HAP-1 (cell line): ENCODE measurements at regions not wholly inside any gene's neighbourhood (a gene's known extent, or its start where the extent isn't known, plus 50 kb on each side); places are given as distances from the start of the nearest gene placed in this dataset.
A peak's percentile ranks its signal among the peaks of the same experiment; 100 is the strongest.

ENCODE experiments used
- DNase-seq, 2 experiments: peaks; one replicate each; pipeline ENCODE4 v3.0.0-alpha.2; 2016 to 2020; ENCODE audit warnings: low spot score in 2 of 2
- H3K27me3 ChIP-seq: fragments of 250-450 bp; sonication (Bioruptor Pico); 2 replicates; pipeline ENCODE4 v1.5.1; 2020; ENCODE audit warnings: low read depth, mild to moderate bottlenecking, moderate library complexity
- H3K36me3 ChIP-seq: fragments of 250-450 bp; sonication (Bioruptor Pico); replicated peaks from 2 replicates; pipeline ENCODE4 v1.5.1; 2020; ENCODE audit warnings: mild to moderate bottlenecking
- H3K4me1 ChIP-seq: fragments of 250-450 bp; sonication (Bioruptor Pico); 2 replicates; pipeline ENCODE4 v1.5.1; 2020; ENCODE audit warnings: mild to moderate bottlenecking
- H3K4me3 ChIP-seq: fragments of 250-450 bp; sonication (Bioruptor Pico); 2 replicates; pipeline ENCODE4 v1.5.1; 2020; ENCODE audit warnings: mild to moderate bottlenecking, moderate library complexity
- H3K9me3 ChIP-seq: fragments of 250-450 bp; sonication (Bioruptor Pico); 2 replicates; pipeline ENCODE4 v1.5.1; 2020; ENCODE audit warnings: mild to moderate bottlenecking, moderate library complexity
- in situ Hi-C: fragments of 300-500 bp; cut with MboI; formaldehyde crosslinking; loops from 3 replicates; pipeline ENCODE4 v1.14.3; 2020; ENCODE audit warnings: low sequenced_read_pairs, inconsistent platforms, mixed read lengths

DNA sequence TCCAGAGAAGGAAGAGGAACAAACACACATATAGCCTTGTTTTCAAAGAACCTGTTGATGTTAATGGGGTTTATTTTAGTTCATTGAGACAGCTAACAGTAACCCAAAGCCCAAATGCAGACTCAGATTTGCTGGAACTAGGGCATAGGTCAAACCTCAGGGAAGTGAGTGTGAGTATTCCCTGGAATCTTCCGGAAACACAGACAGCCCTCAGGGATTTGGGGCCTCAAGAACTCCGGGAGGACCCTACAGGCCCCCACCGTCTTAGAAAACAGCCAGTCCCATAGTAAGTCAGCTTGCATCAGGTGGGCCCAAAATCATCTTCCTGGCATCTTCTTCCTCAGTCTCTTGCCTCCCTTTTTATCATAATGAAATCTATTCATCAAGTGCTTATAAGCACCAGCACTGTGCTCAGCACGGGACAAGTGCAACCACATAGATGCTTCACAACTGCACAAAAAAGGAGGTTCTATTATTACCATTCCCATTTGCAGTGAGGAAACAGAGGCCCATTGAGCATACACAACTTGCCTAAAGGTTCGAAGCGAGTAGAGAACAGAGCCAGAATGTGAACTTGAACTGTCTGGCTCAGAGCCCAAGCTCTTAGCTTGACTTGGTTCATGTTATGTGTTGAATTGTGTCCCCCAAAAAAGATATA is 50.2 kb upstream of the BCL11A start:
- no peak overlapping the region for H3K4me3 ChIP-seq
- H3K9me3 ChIP-seq: no peaks in the 10 kb centered on the region
- no peak for DNase-seq
- H3K36me3 ChIP-seq: no peaks in the 10 kb centered on the region
- H3K4me1 ChIP-seq: no peaks in the 10 kb centered on the region
- H3K27me3 ChIP-seq: no peaks in the 10 kb centered on the region
- in situ Hi-C loops: no loop called here

DNA sequence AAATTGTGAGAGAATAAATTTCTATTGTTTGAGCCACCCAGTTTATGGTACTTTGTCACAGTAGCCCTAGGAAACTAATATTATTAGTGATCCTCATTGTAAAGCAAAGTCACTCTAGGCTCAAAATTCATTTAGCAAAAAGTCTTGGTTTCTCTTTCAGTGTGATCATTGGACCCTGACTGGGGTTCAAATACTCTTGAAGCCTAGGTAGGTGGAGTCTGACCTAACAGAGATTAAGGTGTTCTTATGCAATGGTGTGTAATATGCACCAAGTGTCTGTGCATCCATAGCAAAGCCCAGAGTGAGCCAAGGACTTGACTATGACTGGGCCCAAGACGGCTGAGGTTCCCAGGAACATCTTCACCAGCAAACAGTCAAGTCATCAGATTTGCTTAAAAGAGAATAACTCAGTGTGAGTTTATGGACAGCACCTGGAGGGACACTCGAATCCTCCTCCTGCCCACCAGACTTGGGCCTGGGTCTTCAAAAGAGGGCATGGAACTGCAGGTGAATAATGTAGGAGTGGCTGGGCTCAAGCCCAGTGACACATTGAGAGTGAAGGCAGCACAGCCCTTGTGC is 51.1 kb upstream of the BCL11A start:
- Histone ChIP-seq H3K9me3 (no peaks in the 10 kb centered on the region), H3K36me3 (no peaks in the 10 kb centered on the region), H3K4me1 (peaks cover 5% of the 10 kb centered on the region; the same call in 1 of the 2 replicates), H3K4me3 (no peak overlapping the region), H3K27me3 (no peaks in the 10 kb centered on the region)
- in situ Hi-C loops: no loop called here
- no peak for DNase-seq

DNA sequence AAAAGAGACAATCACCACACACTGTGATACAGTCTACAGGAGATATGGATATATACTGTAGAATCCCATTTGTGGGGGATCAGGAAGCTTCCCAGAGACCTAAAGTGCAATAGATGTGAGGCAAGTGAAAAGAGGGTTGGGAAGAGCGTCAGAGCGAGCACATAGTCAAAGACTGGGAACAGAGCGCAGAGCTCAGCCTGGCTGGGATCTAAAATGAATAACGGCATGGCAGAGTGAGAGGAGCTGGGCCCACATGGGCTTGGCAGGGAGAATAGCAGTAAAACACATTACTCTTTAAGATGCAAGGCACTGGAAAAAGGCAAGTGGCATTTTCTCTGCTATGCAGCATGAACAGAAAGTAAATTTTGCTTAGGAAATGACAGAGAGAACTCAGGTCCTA is 52.4 kb upstream of the BCL11A start:
- H3K9me3 ChIP-seq: no peaks in the 10 kb centered on the region
- no peak overlapping the region for H3K4me3 ChIP-seq
- in situ Hi-C loops: no loop called here
- DNase-seq: no peak
- H3K36me3 ChIP-seq: no peaks in the 10 kb centered on the region
- peaks cover 5% of the 10 kb centered on the region; the same call in 1 of the 2 replicates for H3K4me1 ChIP-seq
- H3K27me3 ChIP-seq: no peaks in the 10 kb centered on the region

DNA sequence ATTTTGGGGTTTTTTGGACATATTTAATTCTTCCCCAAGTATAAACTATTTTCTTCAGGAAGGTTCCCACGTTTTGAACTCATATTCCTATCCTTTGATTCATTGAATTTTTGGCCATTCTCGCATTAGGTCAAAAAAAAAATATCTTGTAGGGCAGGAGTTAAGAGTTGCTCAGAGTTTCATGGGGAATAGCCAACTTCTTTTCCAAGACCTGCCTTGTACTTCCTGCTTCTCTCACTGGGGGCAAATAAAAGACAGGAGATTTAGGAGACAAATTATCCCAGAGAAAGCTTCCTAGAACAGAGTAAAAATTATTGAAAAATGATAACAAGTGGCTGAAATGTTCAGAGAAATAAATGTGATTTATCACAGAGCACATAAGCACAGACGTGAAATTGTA is 55.2 kb upstream of the BCL11A start:
- no peak overlapping the region for H3K4me3 ChIP-seq
- no peak for DNase-seq
- no peaks in the 10 kb centered on the region for H3K9me3 ChIP-seq
- in situ Hi-C loops: no loop called here
- peaks cover 3% of the 10 kb centered on the region; the same call in 1 of the 2 replicates for H3K27me3 ChIP-seq
- peaks cover 5% of the 10 kb centered on the region; the same call in 1 of the 2 replicates for H3K4me1 ChIP-seq
- H3K36me3 ChIP-seq: no peaks in the 10 kb centered on the region

DNA sequence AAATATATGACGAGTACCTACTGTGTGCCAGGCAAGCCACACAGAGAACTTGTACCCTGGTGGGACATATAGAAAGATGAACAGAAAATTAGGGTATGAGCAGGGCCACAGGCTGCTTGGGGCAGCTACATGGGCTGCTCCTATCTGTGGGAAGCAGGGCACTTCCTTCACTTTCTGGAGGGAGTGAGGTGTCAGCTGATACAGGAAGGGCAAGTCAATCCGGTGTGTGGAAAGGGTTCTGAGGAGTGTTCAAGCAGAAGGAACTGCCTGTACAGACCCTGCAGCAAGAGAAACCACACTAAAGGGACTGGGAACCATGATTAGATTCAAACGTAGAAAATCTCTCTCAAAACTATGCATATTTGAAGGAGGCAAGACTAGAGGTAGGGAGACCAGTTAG is 58.6 kb upstream of the BCL11A start:
- Histone ChIP-seq H3K36me3 (no peaks in the 10 kb centered on the region), H3K9me3 (no peaks in the 10 kb centered on the region), H3K4me1 (peaks cover 5% of the 10 kb centered on the region; the same call in 1 of the 2 replicates), H3K4me3 (no peak overlapping the region), H3K27me3 (peaks cover 3% of the 10 kb centered on the region; the same call in 1 of the 2 replicates)
- in situ Hi-C loops: no loop called here
- no peak for DNase-seq

DNA sequence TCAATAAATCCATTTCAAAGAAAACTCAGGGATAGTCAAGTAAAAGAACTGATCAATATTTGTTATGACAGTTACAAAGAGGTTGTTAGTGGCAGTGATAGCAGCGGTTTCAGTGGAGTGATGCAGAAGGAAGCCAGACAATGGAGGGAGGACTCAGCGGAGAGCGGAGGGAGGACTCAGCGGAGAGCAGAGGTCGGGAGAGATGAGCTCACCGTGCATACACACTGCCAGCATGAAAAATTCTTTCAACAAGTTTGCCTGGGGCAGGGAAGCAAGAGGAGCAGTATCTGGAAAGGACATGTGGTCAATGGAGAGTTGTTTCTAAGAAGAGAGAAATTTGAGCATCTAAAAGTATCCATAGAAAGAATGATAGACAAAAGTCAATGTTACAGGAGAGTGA is 60.9 kb upstream of the BCL11A start:
- H3K4me1 ChIP-seq: peaks cover under 1% of the 10 kb centered on the region; the same call in 1 of the 2 replicates
- in situ Hi-C loops: no loop called here
- DNase-seq: no peak
- no peaks in the 10 kb centered on the region for H3K36me3 ChIP-seq
- no peaks in the 10 kb centered on the region for H3K9me3 ChIP-seq
- peaks cover 3% of the 10 kb centered on the region; the same call in 1 of the 2 replicates for H3K27me3 ChIP-seq
- H3K4me3 ChIP-seq: no peak overlapping the region

DNA sequence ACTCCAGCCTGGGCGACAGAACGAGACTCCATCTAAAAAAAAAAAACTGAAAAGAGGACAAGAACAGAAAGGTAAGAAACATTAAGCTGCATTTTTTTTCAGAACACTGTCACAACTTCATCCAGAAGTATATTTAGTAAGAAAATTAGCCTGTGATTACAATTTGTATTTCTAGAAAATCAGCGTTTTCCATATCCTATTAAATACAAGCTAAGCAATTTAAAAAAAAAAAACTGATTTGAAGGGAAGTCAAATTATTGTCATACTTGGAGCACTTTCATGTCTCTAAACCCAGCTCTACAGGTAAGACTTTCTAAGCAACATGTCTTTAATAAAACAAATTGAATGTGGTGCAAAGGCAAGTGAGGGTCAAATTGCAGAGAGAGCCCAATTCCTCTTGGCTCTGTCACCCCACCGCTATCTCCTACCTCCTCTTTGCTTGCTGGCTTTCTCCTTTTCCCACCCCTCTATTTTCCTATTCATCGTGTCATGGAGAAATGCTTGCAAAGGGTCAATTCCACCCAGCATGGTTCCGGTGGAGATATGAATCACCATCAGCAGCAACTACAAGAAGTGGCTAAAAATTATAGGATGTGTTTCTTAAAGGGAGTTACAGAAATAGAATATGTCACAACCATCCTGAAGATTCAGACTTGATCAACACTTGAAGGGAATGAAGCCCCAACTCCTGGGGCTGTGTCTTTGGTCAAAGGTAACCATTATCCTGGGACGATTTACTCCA is 68.4 kb upstream of the BCL11A start:
- H3K4me1 ChIP-seq: no peaks in the 10 kb centered on the region; the same call in 1 of the 2 replicates
- H3K36me3 ChIP-seq: no peaks in the 10 kb centered on the region
- no peaks in the 10 kb centered on the region for H3K9me3 ChIP-seq
- in situ Hi-C loops: no loop called here
- no peak for DNase-seq
- no peak overlapping the region for H3K4me3 ChIP-seq
- peaks cover 3% of the 10 kb centered on the region for H3K27me3 ChIP-seq

DNA sequence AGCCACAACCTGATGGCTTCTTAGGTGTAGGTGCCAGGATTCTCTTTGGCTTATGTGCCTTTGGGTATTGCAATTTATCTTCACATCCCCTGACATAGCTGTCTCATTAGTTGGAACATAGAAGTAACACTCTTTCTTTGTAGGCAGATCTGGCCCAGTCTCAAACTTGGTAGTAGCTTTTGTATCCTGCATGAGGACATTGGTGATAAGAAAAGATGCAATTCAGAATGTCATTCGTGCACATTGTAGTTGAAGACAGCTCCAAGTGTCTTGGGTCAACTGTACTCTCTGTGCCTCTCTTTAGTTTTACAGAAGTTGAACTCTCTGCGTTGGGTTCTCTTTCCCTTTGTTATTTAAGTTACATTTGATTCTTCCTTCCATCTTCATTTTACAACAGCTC is 69.6 kb upstream of the BCL11A start:
- in situ Hi-C loops: no loop called here
- Histone ChIP-seq H3K4me3 (no peak overlapping the region), H3K36me3 (no peaks in the 10 kb centered on the region), H3K4me1 (peaks cover 3% of the 10 kb centered on the region), H3K9me3 (no peaks in the 10 kb centered on the region), H3K27me3 (peaks cover 3% of the 10 kb centered on the region)
- DNase-seq: no peak

DNA sequence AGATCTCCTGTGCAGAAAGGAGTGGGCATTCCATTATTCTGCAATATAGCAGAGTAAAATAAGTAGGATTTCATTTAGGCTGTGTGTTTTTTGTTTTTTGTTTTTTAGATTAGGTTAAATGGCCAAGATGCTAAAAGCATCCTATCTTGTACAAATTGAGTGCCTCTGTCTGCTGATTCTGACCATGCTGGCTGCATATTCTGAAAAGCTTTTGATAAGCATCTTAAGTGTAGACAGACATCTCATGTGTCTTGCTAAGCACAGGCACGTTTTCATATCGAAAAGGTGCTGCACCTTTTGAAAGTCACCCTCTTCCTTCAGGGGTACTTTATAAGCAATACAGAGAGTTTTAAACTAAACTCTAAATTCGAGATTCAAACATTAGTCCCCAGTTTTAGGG is 74.0 kb upstream of the BCL11A start:
- no peaks in the 10 kb centered on the region for H3K9me3 ChIP-seq
- H3K4me1 ChIP-seq: peaks cover 15% of the 10 kb centered on the region
- in situ Hi-C loops: no loop called here
- H3K27me3 ChIP-seq: peaks cover 6% of the 10 kb centered on the region
- H3K36me3 ChIP-seq: no peaks in the 10 kb centered on the region
- no peak overlapping the region for H3K4me3 ChIP-seq
- no peak for DNase-seq

DNA sequence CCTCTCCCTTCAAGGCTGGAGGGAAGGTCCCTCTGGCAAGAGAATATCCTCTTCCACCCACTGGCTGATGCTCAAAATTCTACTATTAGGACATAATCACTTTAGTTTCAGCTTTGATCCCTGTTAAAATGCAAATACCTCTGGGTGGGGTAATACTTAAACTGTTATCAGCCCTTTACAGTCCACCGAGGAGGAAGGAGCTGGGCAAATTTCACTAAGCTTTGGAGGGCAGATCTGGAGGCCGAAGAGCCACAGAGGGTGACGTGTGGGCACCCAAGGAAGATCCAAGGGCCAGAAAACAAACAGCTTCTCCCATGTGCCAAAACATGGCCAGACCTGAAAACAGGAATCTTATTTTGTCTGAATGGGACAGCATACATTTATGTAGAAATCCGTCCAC is 74.6 kb upstream of the BCL11A start:
- no peaks in the 10 kb centered on the region for H3K36me3 ChIP-seq
- H3K27me3 ChIP-seq: peaks cover 7% of the 10 kb centered on the region
- no peak overlapping the region for H3K4me3 ChIP-seq
- DNase-seq: peak in 1 of 2 experiments; percentile 22
- H3K9me3 ChIP-seq: no peaks in the 10 kb centered on the region
- in situ Hi-C loops: no loop called here
- peaks cover 15% of the 10 kb centered on the region for H3K4me1 ChIP-seq

DNA sequence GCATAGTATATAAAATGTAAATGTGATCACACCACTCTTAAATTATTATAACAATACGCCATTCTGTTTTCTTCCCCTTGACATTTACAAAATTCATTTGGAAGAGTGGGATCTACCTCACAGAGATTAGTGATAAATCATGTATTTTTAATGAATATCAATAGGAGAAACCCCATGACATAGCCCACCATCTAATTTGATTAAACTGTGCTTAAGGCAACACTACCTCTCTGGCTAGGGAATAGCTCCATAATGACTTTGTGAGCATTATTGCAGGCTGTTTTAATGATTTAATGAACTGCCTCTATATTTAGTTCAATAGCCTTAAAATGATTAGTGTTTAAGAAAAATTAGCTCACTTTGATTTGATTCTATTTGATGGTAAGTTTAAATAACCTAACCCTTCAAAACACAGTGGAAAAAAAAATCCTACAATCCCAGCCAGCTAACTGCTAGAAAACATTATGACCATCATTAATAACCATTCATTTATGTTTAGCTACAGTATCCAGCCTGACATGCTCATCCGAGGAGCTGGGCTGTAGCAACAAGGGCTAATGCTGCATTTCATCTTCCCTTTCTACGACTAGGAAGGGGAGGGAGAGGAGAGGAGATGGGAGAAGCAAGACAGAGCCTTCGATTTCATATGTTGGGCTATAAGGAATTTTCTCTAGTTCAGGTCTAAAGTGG is 75.3 kb upstream of the BCL11A start:
- H3K4me3 ChIP-seq: no peak overlapping the region
- DNase-seq: no peak
- in situ Hi-C loops: no loop called here

DNA sequence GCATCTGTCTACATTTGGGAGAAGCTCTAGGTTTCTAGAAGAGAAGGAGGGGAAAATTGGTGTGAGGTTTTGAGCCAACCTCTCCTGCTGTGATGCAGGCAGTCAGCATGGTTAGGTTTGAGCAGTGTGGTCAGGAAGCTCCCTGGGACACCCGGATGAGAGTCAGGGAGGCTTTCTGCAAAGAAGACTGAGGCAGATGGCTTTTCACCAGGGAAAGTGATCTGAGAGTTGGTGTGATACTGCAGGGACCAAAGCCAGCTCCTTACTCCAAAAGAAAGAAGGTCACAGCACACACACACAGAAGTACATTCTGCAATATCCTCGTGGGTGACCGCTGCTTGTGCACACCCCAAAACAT is 75.8 kb upstream of the BCL11A start:
- H3K9me3 ChIP-seq: no peaks in the 10 kb centered on the region
- peaks cover 14% of the 10 kb centered on the region for H3K27me3 ChIP-seq
- in situ Hi-C loops: no loop called here
- no peak for DNase-seq
- peaks cover 15% of the 10 kb centered on the region for H3K4me1 ChIP-seq
- no peak overlapping the region for H3K4me3 ChIP-seq
- no peaks in the 10 kb centered on the region for H3K36me3 ChIP-seq

More for the DNA sequence above, 75.3 kb upstream of the BCL11A start:
- H3K9me3 ChIP-seq: no peaks in the 10 kb centered on the region
- peaks cover 11% of the 10 kb centered on the region for H3K27me3 ChIP-seq
- H3K4me1 ChIP-seq: peaks cover 15% of the 10 kb centered on the region
- H3K36me3 ChIP-seq: no peaks in the 10 kb centered on the region

DNA sequence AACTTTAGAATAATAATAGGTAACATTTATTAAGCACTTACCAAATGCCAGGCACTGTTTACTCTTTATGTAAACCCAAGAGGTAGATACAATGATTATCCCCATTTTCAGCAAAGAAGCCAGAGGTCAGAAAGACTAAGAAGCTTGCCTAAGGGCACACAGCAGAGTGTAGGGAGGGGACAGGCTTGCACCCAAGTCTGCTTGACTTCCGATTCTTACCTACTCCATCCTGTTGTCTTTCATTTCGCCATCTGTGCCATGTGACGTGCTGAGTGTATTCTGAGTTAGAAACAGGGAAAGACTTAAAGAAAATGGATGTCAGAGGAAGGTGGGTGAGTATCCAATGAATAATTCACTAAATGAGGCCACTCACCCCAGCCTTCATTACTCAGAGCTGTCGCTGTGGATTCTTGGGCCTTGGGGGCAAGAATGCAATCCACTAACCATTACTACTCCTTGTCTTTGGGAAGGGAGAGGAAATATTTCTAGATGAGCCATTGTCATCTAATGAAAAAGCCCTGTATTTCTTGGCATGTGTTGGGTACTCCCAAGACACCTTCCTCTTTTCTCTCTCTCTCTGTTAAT is 76.4 kb upstream of the BCL11A start:
- H3K9me3 ChIP-seq: no peaks in the 10 kb centered on the region
- in situ Hi-C loops: no loop called here
- H3K27me3 ChIP-seq: peaks cover 20% of the 10 kb centered on the region
- H3K36me3 ChIP-seq: no peaks in the 10 kb centered on the region
- no peak overlapping the region for H3K4me3 ChIP-seq
- peaks cover 15% of the 10 kb centered on the region for H3K4me1 ChIP-seq
- DNase-seq: no peak
